C4-2B (cell line): ENCODE measurements at regions not wholly inside any gene's neighbourhood (a gene's known extent, or its start where the extent isn't known, plus 50 kb on each side); places are given as distances from the start of the nearest gene placed in this dataset.

ENCODE experiments used
- H3K27ac ChIP-seq: fragments of 450-650 bp; 2 replicates; pipeline ENCODE4 v1.5.1; 2017
- CTCF ChIP-seq: fragments of 450-650 bp; conservative IDR thresholded peaks from 2 replicates; pipeline ENCODE4 v1.5.1; 2017; ENCODE audit warnings: mild to moderate bottlenecking
- ZFX ChIP-seq: fragments of 450-650 bp; IDR thresholded peaks from 2 replicates; pipeline ENCODE4 v1.6.1; 2017

- TF ChIP-seq CTCF: no peak
- TF ChIP-seq ZFX: no peak
- no peak overlapping the region for H3K27ac ChIP-seq
These were observed 65.2 kb upstream of the FZD7 start for GRCh38 chr2:201968476-201968875.

GRCh38 chr2:201969241-201969937, 64.3 kb upstream of the FZD7 start:
- TF ChIP-seq ZFX: no peak
- no peak for TF ChIP-seq CTCF
- H3K27ac ChIP-seq: no peak overlapping the region

- H3K27ac ChIP-seq: no peak overlapping the region
- no peak for TF ChIP-seq CTCF
- no peak for TF ChIP-seq ZFX
These were observed 63.5 kb upstream of the FZD7 start for GRCh38 chr2:201969938-201970785.

GRCh38 chr2:201970786-201971108, 62.9 kb upstream of the FZD7 start:
- no peak for TF ChIP-seq CTCF
- no peak for TF ChIP-seq ZFX
- H3K27ac ChIP-seq: no peak overlapping the region

GRCh38 chr2:201971531-201972228, 62.0 kb upstream of the FZD7 start:
- H3K27ac ChIP-seq: no peak overlapping the region
- TF ChIP-seq CTCF (no peak), ZFX (no peak)

GRCh38 chr2:201972621-201973255, 60.9 kb upstream of the FZD7 start:
- no peak for TF ChIP-seq ZFX
- no peak overlapping the region for H3K27ac ChIP-seq

GRCh38 chr2:201973305-201973928, 60.2 kb upstream of the FZD7 start:
- H3K27ac ChIP-seq: no peak overlapping the region
- TF ChIP-seq CTCF: no peak
